Stimulated activated CD4-positive, alpha-beta T cell treated with anti-CD3 and anti-CD28 coated beads, Interleukin-4, amount 100 ng/mL, for 24 hours (primary cell): ENCODE measurements at regions not wholly inside any gene's neighbourhood (a gene's known extent, or its start where the extent isn't known, plus 50 kb on each side); places are given as distances from the start of the nearest gene placed in this dataset.
"Not testable (repeated sequence)": the region's sequence is repeated elsewhere in the genome, so short reads cannot be mapped to it uniquely, and the experiment has no call there.

Experiments used
- DNase-seq: peaks from one replicate; pipeline ENCODE4 v3.0.0-alpha.2; 2020

- DNase-seq = no peak
Measured at GRCh38 chr11:87970762-87971161, 204.5 kb downstream of the RAB38 start.

DNA sequence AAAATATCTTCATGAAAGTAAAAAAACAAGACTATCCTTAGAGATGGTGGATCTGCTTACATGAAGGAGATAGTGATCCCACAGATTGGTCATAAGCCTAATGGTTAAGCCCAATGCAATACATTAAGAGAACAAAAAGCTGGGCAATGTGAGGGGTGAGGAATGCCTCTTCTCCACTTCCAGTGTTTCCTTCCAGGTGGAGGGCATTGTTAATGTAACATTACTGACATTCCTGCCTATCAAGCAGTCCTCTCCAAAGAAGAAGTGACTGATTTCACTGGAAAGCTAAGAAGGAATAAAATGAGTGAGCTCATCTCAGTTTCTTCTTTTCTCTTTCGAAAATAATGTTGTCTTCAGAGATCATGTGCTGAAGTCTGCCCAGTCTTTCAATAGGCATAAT, 207.8 kb downstream of the RAB38 start:
- DNase-seq = no peak

DNA sequence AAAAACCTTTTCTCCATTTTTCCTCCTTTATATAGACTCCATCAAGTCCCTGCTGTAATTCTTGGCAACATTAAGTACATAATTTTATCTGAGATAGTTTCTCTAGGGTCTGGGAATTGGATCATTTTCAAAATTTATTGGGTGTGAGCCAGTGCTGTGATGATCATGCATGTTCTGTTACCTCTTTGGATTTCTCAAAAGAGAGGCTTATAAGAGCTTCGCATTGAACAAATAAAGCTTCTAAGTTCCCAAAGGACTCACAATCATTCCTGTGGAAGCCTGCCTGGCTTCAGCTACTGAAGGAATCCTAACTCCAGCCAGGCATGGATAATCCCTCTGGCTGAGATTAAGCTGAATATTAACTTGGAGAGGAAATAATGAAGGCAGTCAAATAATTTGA, 208.5 kb downstream of the RAB38 start:
- DNase-seq = no peak

DNA sequence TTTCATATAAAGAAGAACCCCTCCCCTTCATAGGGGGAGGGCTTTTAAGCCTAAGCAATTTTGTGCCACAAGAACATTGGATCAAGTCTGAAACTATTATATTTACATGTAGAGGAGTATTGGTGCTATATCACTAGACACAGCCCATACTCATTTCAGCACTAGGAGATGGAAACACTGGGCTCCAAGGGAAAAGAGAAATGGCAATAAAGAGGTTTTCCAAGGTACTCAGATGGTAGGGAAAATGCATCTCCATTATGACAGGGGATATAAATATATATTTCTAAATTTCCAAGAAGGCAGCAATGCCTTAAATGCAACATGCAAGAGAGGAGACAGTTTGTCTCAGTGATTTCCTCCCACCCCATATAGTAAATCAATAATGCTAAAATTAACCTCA, 209.0 kb downstream of the RAB38 start:
- no peak for DNase-seq

DNA sequence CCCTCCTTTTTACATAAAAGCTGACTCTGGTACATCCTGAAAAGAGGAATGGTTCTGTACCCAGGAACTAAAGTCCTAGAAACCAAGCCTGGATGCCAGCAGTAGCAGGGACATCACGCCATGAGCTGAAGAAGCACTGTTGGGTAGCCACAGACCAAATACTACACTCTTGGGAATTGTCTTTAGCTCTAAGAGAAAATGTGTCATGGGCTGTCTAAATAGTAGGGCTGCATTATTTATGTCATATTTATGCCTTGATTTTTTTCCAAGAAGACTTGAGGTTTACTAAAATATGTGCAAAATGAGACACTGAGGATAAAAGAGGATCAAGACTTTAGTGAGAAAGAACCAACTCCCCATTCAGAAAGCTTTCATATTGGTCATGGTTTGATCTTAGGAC, 213.6 kb downstream of the RAB38 start:
- no peak for DNase-seq

GRCh38 chr11:87957961-87958360, 217.3 kb downstream of the RAB38 start:
- no peak for DNase-seq

DNA sequence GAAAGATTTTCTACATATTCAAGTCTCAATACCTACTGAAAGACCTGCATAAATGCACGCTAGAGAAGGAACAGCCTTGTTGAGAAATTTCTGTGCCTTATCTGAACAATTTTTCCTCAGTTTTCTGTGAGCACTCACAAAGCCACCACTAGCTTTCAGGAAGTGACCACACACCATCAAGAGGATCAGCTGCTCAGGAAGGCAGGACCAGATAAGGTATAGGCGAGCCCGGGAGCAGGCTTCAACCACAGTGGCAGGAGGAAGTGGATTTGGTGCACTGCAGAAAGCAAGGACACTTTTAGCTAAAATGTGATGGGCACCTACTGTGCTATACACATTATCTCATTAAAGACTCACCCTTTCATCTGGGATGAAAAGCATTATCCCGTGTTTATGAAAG, 220.8 kb downstream of the RAB38 start:
- DNase-seq = no peak

- DNase-seq = no peak
Measured at GRCh38 chr11:87942786-87943185, 232.5 kb downstream of the RAB38 start.

DNA sequence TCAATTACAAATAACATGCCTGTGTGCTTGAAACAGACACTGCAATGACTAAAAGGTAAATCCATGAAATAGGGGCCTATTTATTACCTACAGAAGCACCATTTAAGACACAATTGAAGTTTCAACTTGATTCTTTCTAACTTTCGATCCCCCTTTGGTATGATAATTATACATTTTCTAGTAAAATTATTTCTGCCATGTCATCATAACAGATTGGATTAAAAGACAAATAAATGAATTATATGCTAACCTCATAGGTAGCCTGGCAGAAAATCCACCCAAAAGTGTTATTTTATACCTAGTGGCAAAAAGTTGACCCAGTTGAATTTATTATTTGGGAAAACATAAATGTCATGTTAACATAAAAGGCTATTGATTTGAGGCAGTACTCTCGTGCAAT, 241.1 kb downstream of the RAB38 start:
- no peak for DNase-seq

DNA sequence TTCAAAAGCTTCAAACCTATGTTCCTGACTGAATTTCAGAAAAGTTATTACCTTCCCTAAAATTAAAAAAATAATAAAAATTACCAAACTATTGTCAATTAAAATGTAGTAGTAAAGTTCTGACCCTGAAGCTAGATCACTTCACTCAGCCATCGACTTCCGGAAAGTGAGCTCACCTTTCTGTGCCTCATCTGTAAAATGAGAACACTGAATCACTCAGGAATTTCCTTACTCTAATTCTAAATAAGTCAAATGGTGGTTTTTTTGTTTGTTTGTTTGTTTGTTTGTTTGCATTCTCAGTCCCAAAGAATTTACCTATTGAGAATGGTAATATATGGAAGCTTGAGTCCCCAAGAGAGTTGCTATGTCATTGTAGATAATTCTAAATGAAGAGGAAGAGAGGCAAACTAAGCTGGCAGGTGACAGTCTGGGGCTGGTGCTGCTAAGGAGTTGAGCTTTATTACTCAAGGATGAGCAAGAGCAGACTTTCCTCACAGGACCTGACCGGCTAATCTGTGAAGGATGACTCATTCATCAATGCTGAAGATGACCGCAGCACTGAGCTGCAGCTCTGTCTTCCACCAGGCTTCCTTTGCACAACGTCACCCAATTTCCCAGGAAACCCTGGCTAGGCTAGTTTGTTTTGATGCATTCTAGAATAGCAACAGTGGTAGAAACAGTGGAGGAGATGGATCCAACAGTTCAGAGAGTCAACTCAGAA, 248.8 kb downstream of the RAB38 start:
- DNase-seq = no peak

- no peak for DNase-seq
Measured at GRCh38 chr11:87924125-87924524, 251.1 kb downstream of the RAB38 start.

- DNase-seq = no peak
Measured at GRCh38 chr11:87917111-87917510, 258.1 kb downstream of the RAB38 start.

DNA sequence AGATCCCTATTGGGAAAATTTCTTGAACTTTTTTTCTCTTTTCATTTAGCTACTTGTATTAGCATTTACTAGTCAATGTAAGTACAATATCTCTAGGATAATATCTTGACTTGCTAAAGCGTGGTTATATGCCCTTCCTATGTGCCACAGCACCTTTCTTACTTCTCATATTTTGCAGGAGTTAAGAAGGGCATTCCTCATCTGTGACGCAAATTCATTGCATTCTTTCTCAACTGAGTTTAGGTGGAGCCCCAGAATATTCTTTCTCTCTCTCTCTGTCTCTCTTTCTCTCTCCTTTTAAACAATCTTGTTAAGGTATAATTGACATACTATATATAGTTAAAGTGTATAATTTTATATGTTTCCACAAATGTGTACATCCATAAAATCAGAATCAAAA, 266.1 kb downstream of the RAB38 start:
- DNase-seq = no peak

GRCh38 chr11:87908086-87908485, 267.2 kb downstream of the RAB38 start:
- DNase-seq = no peak

DNA sequence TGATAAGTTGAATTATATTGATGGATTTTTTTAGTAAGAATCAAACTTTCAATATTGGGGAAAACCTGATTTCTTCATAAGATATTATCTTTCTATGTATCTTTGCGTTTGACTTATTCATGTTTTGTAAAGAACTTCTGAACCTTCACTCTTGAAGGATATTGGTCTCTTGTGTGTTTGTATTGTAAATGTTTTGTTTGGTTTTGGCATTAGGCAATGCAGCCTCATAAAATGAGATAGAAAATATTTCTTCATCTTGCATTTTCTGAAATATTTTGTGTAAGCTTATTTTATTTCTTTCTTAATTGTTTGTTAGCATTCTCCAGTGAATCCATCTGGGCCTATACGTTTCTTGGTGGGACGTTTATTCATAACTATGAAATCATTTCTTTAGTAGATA, 271.9 kb downstream of the RAB38 start:
- DNase-seq = no peak

GRCh38 chr11:87901341-87901740, 273.9 kb downstream of the RAB38 start:
- no peak for DNase-seq

DNA sequence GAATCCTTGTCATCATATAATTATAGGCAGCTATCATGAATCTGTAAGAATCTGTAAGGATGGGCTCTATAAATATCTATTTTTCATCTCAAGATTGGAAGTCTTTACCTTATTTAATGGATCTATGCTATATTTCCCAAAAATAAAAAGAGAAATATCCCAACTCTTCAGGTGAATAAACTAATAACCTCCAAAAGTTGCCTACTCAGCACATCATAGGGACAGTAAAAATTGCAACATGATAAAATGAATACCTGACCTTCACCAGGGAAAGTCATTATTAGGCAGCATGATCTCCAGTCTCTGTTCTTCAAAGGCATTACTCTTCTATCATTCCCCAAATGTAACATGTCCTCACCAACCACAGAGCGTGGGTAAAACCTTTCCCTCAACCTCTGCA, 277.3 kb downstream of the RAB38 start:
- no peak for DNase-seq

DNA sequence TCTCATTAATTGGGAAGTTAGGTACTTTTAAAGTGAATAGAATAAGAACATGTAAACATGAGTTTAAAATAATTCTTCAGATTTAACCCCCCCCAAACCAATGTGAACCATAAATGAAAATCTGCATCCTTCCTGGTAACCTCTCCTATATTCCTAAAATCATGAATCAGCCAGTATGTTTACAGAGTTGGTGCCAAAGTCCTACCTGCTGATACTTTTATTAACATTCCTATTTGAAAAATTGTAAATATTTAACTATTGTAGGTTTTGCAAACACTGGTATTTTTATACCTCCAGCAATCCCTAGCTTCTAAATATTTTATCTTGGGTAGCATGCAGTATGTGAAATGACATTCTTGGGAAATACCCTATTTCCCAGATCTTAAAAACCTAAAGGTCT, 278.2 kb downstream of the RAB38 start:
- no peak for DNase-seq

DNA sequence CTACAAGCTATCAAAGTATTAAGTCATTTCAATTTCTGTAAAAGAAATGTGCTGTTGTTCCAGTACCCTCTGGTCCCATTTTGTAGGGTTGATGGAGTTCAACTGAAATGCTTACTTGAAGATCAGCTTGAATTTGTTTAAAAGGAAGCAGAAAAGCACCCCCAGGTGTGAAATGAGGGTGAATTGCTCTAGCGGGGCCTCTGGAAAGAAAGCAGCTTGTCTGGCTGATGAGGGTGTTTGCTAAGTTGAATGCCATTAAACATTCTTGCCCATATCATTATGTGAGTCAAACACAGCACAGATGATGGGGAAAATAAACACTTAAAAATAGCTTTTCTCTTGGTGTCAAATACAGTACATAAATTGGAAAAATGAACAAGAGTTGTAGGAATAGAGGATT, 280.3 kb downstream of the RAB38 start:
- no peak for DNase-seq

GRCh38 chr11:87892291-87892690, 283.0 kb downstream of the RAB38 start:
- DNase-seq = no peak

DNA sequence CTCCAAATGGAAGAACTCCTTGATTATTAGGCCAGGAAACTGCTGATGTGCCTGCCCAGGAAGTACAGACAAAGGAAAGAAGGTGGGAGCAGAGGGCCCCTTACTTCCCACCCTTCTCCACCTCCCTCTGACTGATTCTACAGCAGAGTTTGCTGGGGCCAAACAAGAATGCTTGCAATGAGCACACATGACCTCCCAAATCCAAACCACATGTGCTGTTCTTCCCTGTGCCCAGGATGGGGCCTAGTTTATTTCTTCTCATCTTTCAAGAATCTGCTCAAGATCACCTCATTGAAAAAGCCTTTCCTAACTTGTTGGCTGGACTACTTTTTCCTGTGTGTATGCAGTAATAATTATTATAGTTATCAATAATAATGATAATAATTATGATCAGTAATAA, 286.1 kb downstream of the RAB38 start:
- no peak for DNase-seq

DNA sequence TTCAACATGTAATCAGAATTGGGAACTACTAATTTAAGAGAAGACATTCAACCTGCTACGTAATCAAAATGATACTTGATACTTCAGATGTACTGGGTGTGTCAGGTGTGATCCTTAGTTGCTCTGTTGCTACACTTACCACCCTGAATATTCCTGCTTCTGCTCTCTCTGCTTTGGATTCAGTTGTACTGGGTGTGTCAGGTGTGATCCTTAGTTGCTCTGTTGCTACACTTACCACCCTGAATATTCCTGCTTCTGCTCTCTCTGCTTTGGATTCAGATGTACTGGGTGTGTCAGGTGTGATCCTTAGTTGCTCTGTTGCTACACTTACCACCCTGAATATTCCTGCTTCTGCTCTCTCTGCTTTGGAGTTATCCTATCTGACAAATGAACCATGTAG, 290.2 kb downstream of the RAB38 start:
- DNase-seq = not testable (repeated sequence)

DNA sequence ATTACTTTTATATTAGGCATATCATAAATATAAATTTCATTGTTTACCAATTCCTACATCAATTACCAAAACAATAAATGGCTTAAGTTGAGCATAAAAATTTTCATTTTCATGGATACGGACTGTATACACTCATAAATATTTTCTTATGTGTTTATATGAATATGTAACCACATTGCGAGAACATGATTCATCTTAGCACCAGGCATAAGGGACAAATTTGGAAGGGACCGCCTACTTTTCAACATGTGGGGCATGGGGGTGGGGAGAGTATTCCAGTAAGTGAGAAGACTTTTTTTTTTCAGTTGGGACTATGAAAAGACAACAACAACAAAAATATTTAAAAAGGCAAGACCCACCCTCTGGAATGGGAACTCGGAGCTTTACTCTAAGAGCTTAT, 296.1 kb downstream of the RAB38 start:
- no peak for DNase-seq

GRCh38 chr11:87878373-87878825, 296.8 kb downstream of the RAB38 start:
- no peak for DNase-seq

DNA sequence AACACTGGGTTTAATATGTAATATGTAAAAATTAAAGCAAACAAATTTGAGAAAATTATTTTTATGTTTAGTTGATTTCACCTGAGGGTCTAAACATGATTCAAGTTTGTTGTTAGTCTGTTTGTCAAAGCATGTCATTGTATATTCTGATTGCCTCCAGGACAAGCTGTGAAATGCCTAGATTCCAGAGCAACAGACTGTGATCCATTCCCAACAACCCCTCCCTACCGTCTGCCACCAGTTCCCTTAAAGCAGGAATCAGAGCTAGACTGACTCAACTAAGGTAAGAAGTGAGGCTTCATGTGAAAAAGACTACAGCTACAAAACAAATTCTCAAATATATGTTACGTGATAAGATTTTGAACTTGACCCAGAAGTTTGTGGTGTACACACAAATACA, 304.2 kb downstream of the RAB38 start:
- no peak for DNase-seq

GRCh38 chr11:87870086-87870485, 305.2 kb downstream of the RAB38 start:
- no peak for DNase-seq
